GM18519 (cell line): ENCODE measurements at regions not wholly inside any gene's neighbourhood (a gene's known extent, or its start where the extent isn't known, plus 50 kb on each side); places are given as distances from the start of the nearest gene placed in this dataset.
"Not testable (repeated sequence)": the region's sequence is repeated elsewhere in the genome, so short reads cannot be mapped to it uniquely, and the experiment has no call there.

Source experiments
- ATAC-seq: cut with Tn5 transposase; IDR thresholded peaks from one replicate; pipeline ENCODE4 v1.9.1; 2021; ENCODE audit warnings: mild to moderate bottlenecking, moderate library complexity; ENCODE audit not compliant: unreplicated experiment, low FRiP score

GRCh38 chr5:166088389-166089039 lies 2202.9 kb upstream of the WWC1 start:
- ATAC-seq: no peak

GRCh38 chr5:166091931-166092330 lies 2199.5 kb upstream of the WWC1 start:
- ATAC-seq: no peak

DNA sequence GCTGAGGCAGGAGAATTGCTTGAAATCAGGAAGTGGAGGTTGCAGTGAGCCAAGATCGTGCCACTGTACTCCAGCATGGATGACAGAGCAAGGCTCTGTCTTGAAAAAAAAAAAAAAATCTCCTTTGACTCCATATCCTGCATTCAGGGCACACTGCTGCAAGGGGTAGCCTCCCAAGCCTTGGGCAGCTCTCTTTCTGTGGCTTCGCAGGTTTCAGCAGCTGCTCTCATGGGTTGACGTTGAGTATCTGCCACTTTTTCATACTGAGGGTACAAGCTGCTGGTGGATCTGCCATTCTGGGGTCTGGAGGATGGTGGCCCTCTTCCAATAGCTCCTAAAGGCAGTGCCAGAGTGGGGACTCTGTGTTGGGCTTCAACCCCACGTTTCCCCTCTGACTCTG lies 2198.1 kb upstream of the WWC1 start:
- no peak for ATAC-seq

DNA sequence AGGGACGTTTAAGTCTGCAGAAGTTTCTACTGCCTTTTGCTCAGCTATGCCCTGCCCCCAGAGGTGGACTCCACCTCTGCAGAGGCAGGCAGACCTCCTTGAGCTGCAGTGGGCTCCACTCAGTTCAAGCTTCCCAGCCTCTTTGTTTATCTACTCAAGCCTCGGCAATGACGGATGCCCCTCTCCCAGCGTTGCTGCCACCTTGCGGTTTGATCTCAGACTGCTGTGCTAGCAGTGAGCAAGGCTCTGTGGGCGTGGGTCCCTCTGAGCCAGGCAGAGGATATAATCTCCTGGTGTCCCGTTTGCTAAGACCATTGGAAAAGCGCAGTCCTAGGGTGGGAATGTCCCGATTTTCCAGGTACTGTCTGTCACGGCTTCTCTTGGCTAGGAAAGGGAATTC lies 2188.5 kb upstream of the WWC1 start:
- ATAC-seq: no peak

DNA sequence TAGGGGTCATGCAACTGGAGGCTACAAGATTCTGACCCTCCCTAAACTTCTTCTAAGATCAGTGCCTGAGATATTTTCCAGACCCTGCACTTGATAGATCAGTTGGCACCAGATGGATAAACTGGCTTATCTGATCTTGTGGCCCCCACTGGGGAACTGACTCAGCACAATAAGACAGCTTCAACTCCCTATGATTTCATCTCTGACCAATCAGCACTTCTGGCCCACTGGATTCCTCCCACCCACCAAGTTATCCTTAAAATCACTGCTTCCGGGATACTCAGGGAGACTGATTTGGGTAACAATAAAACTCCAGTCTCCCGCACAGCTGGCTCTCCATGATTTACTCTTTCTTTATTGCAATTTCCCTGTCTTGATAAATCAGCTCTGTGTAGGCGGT lies 2180.4 kb upstream of the WWC1 start:
- ATAC-seq: no peak

- no peak for ATAC-seq
Measured at GRCh38 chr5:166117072-166118066, 2174.1 kb upstream of the WWC1 start.

DNA sequence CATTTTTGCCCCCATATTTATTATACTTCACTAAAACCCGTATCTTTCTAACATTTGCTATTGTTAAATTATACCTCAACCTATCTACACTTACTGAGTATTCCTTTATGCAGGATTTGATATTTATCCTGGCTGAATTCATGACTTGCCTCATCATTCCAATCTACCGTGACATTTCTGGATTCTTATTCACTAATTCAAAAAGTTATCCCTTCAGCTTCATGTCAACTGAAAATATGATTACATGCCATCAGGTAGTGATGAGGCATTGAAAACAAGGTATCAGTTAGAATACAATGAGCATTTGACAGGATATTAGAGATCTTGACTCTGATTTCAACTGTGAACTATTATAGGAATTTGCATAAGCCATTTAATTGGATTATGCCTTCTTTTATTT lies 2171.9 kb upstream of the WWC1 start:
- ATAC-seq: no peak

- ATAC-seq: no peak
Measured at GRCh38 chr5:166123717-166124116, 2167.7 kb upstream of the WWC1 start.

- no peak for ATAC-seq
Measured at GRCh38 chr5:166127766-166128570, 2163.5 kb upstream of the WWC1 start.

- ATAC-seq: not testable (repeated sequence)
Measured at GRCh38 chr5:166145107-166145506, 2146.3 kb upstream of the WWC1 start.

DNA sequence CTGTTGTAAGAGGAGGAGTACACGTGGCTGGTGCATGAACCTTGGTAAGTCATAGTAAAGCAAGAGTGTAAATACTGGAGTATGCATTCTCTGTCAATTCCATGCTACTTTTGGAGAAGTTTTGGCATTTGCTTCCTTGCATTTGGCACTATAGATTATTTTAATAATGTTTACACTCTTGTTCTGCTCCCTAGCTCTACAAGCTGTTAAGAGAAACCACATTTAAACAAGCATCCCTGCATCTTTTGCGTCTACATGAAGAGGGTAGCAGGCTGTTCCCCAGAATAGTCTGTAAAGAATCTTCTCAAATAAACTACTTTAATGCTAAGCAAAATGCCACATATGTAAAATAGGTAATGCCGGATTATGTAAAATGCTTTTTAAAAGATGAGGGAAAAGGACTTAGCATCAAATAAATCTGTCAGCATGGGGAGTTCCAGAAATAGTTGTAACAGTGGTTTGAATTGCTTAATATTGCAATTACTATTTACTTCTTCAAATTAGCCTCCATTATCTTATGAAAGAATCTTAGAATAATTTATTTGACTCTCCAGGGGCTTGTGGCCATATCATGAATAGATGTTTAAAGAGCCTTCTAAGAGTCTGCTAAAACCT lies 2127.3 kb upstream of the WWC1 start:
- no peak for ATAC-seq

DNA sequence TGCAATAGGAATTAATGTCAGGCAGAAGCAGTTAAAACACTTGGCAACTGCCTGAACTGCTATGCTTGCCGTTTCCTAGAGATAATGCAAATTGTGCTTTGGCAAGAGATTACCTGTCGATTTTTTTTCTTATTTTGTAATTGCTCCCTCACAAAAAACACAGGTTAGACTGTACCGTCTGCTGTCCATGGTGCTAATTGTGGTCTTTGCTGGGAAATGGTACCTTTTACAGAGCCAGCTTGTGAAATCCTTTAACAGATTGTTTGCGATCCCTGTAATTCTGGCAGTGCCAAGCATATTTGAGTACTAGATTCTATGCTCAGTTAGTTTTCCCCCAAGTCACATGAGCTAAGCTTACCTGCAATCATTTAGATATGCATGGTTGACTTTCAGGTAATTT lies 2125.8 kb upstream of the WWC1 start:
- ATAC-seq: no peak

DNA sequence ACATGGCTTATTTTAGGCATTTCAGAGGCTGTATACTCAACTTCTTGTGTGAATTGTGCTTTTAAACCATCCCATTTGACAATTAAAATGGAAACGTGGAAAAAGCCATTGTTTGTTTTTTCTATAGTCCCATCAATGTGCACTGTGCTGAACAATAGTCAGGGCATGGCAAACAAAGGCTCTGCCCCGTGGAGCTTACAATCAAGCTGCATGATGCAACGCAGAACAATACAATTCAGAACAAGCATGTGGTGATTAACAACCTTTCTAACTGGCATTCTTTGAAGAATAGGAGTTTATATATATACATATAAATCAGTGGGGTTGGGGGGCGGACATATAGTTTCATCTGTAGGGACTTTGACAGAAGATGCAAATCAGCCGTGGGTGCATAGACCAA lies 2125.4 kb upstream of the WWC1 start:
- no peak for ATAC-seq

DNA sequence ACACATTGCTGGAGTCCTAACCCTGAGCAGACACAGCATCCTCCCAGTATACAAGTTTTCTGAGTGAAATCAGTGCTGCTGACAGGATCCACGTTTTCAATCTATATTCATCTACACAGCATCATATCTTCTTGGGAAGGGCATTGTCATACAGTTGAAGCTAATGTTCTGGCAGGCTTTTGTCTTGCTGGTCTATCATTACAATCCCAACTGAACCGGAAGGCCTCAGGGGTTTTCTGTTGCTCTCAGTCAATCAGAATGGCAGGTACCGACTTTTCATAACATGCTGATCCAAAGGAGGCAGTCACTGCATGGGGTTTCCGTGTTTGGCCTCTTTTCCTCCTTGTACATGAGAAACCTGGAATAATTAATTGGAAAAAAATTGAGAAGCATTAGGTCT lies 2118.8 kb upstream of the WWC1 start:
- ATAC-seq: no peak

DNA sequence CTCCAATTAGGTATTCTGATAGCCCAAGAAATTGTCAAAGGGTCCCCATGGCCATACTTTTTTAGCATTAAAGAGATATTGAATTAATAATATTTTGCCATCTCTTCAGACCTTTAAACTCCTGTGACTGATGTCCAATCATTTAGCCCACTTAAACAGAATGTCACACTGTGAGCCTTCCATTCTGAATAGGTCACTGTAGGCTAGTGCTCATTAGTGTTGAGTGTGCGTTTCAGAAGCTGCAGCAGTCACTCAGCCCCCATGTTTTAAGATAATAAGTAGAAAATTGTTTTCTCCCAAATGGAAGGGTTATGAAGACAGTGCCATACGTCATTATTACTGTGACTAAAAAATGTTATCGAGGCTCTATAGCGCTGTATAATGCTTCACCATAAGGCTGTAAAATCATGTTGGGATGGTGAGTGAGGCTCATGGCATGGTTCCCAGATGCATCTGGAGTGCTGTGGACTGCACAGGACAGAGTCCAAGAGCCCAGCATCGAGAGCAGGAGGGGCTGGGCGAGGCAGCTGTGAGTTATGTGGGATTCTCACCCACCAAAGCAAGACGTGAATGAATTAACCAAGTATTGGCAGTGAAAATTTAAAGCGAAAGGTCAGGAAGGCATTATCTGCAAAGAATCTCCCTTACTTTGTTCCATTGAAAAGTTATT lies 2112.9 kb upstream of the WWC1 start:
- ATAC-seq: no peak

DNA sequence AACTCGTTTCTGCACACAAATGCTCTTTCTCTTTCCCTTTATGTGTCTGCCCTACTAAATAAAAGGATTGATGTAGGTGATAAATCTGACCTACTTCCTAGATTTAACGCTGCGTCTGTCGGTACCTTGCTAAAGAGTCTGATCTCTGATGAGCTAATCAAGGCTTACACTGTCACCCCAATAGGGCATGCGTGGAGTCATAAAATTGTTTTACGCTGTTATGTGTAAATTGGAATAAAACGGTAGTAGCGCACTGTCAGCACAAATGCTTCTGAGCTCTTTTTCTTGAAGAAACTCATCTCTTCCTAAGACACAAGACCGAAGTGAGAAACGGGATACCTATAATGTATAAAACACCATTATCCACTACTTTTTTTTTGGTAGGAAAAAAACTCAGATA lies 2106.3 kb upstream of the WWC1 start:
- ATAC-seq: no peak

DNA sequence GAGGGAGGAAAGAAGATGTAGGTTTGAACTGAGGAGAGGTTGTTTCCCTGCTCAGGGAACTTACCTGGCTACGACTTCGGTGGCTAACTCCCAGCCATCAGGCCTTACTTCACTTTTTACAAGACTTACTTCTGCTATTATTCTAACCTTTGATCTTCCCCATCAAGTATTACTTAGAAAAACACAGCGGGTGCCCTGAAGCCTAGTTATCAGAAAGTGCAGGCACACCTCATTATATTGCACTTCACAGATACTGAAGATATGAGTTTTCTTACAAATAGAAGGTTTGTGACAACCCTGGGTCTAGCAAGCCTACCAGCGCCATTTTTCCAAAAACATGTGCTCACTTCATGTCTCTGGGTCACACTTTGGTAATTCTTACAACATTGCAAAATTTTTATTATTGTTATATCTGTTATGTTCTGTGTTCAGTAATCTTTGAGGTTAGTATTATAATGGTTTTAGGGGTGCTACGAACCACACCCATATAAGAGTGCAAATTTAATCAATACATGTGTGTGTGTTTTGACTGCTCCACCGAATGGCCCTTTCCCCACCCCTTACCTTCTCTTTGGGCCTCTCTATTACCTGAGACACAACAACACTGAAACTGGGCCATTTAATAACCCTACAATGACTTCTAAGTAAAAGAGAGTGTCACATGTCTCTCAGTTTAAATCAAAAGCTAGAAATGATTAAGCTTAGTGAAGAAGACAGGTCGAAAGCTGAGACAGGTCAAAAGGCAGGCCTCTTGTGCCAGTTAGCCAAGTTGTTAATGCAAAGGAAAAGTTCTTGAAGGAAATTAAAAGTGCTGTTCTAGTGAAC lies 2102.7 kb upstream of the WWC1 start:
- ATAC-seq: no peak

GRCh38 chr5:166192696-166193095 lies 2098.7 kb upstream of the WWC1 start:
- no peak for ATAC-seq

- no peak for ATAC-seq
Measured at GRCh38 chr5:166195981-166196380, 2095.5 kb upstream of the WWC1 start.
